Prostate gland (tissue), 2 donors: ENCODE measurements at regions not wholly inside any gene's neighbourhood (a gene's known extent, or its start where the extent isn't known, plus 50 kb on each side); places are given as distances from the start of the nearest gene placed in this dataset.

Experiments used
- DNase-seq: peaks from one replicate; pipeline ENCODE4 v3.0.0-alpha.2; 2019; ENCODE audit warnings: low spot score
- H3K27ac ChIP-seq, 2 donors: fragments of 200-600 bp; sonication (generic); 2 replicates each; pipeline ENCODE4 v1.5.1; 2017 to 2019
- H3K27me3 ChIP-seq: fragments of 200-600 bp; sonication (generic); replicated peaks from 2 replicates; pipeline ENCODE4 v1.5.1; 2019; ENCODE audit not compliant: insufficient read depth
- H3K36me3 ChIP-seq, 2 donors: fragments of 200-600 bp; sonication (generic); 1 replicate in 1 of 2; 2 replicates in 1 of 2; pipeline versions ENCODE4 v1.5.1 to v1.8.1; 2017 to 2019
- H3K4me1 ChIP-seq: fragments of 200-600 bp; sonication (generic); replicated peaks from 2 replicates; pipeline ENCODE4 v1.5.1; 2019
- H3K4me3 ChIP-seq, 2 donors: fragments of 200-600 bp; sonication (generic); 2 replicates each; pipeline ENCODE4 v1.5.1; 2017 to 2019
- H3K9me3 ChIP-seq: fragments of 200-600 bp; sonication (generic); 2 replicates; pipeline ENCODE4 v1.5.1; 2017
- POLR2A ChIP-seq: fragments of 450-650 bp; IDR thresholded peaks from one replicate; pipeline ENCODE4 v1.6.1; 2016; ENCODE audit warnings: antibody characterized with exemption, mild to moderate bottlenecking
- POLR2AphosphoS5 ChIP-seq: sonication (generic); formaldehyde crosslinking; IDR thresholded peaks from one replicate; pipeline ENCODE4 v1.6.1; 2017; ENCODE audit warnings: antibody characterized with exemption
- WGBS: methylation state at CpG from one replicate; pipeline ENCODE4 v1.1.5; 2018; 5-methylcytosine and 5-hydroxymethylcytosine counted together
- intact Hi-C: fragments of 100-400 bp; cut with DNase I; formaldehyde crosslinking; loops from one replicate; pipeline ENCODE4 v1.14.2; 2022
- TF ChIP-seq, protein P1 (sequence below), 4 experiments: fragments of 200-600 bp in 2 of 4; fragments of 450-650 bp in 2 of 4; sonication (generic) in 2 of 4; IDR thresholded peaks; 1 replicate in 3 of 4; 2 replicates in 1 of 4; pipeline ENCODE4 v1.5.1; 2016 to 2019; ENCODE audit warnings: antibody characterized with exemption in 4 of 4, mild to moderate bottlenecking in 2 of 4, moderate library complexity in 2 of 4

DNA sequence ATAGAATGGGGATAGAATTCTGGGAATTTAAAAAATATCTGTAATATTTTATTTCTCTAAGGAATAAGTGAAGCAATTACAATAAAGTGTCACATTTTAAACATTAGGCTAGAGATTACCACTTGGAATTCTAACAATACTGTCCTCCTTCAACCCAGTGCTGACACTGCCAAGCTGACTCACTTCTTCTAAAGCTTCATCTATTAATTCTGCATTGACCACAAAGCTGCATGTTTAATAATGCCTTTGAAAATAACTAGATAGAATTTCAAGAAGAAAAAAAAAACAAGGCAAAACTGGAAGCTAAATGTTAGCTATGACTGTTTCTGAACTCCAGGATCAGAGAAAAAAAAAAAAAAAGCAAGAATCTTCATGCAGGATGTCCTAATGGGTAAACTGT is 970.7 kb upstream of the FBXO33 start:
- Histone ChIP-seq H3K36me3 (no peaks in the 10 kb centered on the region), H3K4me1 (no peaks in the 10 kb centered on the region), H3K27me3 (no peaks in the 10 kb centered on the region), H3K9me3 (no peaks in the 10 kb centered on the region), H3K4me3 (no peak overlapping the region), H3K27ac (no peak overlapping the region)
- intact Hi-C loops = no loop called here
- TF ChIP-seq, protein P1, sequence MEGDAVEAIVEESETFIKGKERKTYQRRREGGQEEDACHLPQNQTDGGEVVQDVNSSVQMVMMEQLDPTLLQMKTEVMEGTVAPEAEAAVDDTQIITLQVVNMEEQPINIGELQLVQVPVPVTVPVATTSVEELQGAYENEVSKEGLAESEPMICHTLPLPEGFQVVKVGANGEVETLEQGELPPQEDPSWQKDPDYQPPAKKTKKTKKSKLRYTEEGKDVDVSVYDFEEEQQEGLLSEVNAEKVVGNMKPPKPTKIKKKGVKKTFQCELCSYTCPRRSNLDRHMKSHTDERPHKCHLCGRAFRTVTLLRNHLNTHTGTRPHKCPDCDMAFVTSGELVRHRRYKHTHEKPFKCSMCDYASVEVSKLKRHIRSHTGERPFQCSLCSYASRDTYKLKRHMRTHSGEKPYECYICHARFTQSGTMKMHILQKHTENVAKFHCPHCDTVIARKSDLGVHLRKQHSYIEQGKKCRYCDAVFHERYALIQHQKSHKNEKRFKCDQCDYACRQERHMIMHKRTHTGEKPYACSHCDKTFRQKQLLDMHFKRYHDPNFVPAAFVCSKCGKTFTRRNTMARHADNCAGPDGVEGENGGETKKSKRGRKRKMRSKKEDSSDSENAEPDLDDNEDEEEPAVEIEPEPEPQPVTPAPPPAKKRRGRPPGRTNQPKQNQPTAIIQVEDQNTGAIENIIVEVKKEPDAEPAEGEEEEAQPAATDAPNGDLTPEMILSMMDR (IDR thresholded peaks at IDR 0.05) = no peak
- TF ChIP-seq POLR2AphosphoS5 = no peak
- no peak for TF ChIP-seq POLR2A
- no peak for DNase-seq

- Histone ChIP-seq H3K9me3 (no peaks in the 10 kb centered on the region), H3K36me3 (no peaks in the 10 kb centered on the region), H3K27me3 (no peaks in the 10 kb centered on the region), H3K4me1 (no peaks in the 10 kb centered on the region), H3K4me3 (no peak overlapping the region), H3K27ac (no peak overlapping the region)
- intact Hi-C loops = no loop called here
- no peak for DNase-seq
- 86% methylated on average over 2 of the region's 2 CpGs for WGBS
- TF ChIP-seq POLR2A (no peak), POLR2AphosphoS5 (no peak)
- TF ChIP-seq, protein P1 (IDR thresholded peaks at IDR 0.05) = no peak
Observed at GRCh38 chr14:40398981-40399380, 966.7 kb upstream of the FBXO33 start.

DNA sequence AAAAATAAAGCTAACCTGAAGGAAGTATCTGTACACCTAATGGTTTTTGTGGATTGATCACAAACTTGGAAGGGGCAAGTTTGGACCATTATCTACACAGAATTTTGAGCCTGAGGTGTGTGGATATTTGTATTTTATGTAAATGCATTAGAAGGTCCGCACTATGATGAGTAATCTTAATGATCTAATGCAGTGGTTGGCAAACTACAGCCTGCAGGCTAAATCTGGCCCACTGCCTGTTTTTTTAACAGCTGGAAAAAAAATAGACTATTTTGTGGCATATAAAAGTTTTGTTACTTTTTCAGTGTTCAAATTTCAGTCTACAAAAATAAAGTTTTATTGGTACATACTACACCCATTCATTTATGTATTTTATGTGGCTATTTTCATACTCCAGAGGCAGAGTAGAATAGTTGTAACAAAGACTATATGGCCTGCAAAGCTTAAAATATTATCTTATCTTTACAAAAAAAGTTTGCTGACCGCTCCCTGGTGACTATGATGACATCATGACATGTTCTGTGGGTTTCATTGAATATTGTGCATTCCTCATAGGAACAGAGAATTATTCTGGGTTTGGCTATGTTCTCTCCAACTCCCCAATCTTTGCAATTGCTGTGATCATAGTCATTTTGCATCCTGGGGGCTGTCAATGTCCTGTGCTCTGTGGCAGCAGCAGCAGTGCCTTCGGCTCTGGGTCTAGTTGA is 962.6 kb upstream of the FBXO33 start:
- no peak overlapping the region for H3K27ac ChIP-seq
- DNase-seq = no peak
- TF ChIP-seq POLR2AphosphoS5 (no peak), POLR2A (no peak)
- TF ChIP-seq, protein P1 (IDR thresholded peaks at IDR 0.05) = no peak
- intact Hi-C loops = no loop called here
- WGBS = 62% methylated on average over 3 of the region's 3 CpGs
- no peaks in the 10 kb centered on the region for H3K4me1 ChIP-seq
- H3K36me3 ChIP-seq = no peaks in the 10 kb centered on the region
- H3K9me3 ChIP-seq = no peaks in the 10 kb centered on the region
- H3K27me3 ChIP-seq = no peaks in the 10 kb centered on the region
- H3K4me3 ChIP-seq = no peak overlapping the region

- Histone ChIP-seq H3K9me3 (no peaks in the 10 kb centered on the region), H3K27ac (no peak overlapping the region), H3K36me3 (no peaks in the 10 kb centered on the region), H3K4me3 (no peak overlapping the region), H3K27me3 (no peaks in the 10 kb centered on the region), H3K4me1 (no peaks in the 10 kb centered on the region)
- TF ChIP-seq, protein P1 (IDR thresholded peaks at IDR 0.05) = no peak
- no peak for TF ChIP-seq POLR2A
- TF ChIP-seq POLR2AphosphoS5 = no peak
- DNase-seq = no peak
- intact Hi-C loops = no loop called here
Observed at GRCh38 chr14:40393143-40393542, 960.9 kb upstream of the FBXO33 start.

GRCh38 chr14:40386433-40386832 is 954.2 kb upstream of the FBXO33 start:
- 52% methylated on average over 1 of the region's 1 CpG for WGBS

More at GRCh38 chr14:40386433-40386832, 954.2 kb upstream of the FBXO33 start:
- no peak overlapping the region for H3K27ac ChIP-seq
- TF ChIP-seq, protein P1 (IDR thresholded peaks at IDR 0.05) = no peak
- TF ChIP-seq POLR2A (no peak), POLR2AphosphoS5 (no peak)
- intact Hi-C loops = no loop called here
- no peak for DNase-seq
- no peaks in the 10 kb centered on the region for H3K27me3 ChIP-seq
- no peaks in the 10 kb centered on the region for H3K36me3 ChIP-seq
- H3K4me1 ChIP-seq = no peaks in the 10 kb centered on the region
- H3K9me3 ChIP-seq = no peaks in the 10 kb centered on the region
- no peak overlapping the region for H3K4me3 ChIP-seq
